ENCODE measurements at regions not wholly inside any gene's neighbourhood (a gene's known extent, or its start where the extent isn't known, plus 50 kb on each side); places are given as distances from the start of the nearest gene placed in this dataset.
"Not testable (repeated sequence)": the region's sequence is repeated elsewhere in the genome, so short reads cannot be mapped to it uniquely, and the experiment has no call there.

GRCh38 chr3:28575746-28576613 is 227.4 kb upstream of the AZI2 start:
- DNase-seq: no peak

- no peak for DNase-seq
These were observed 228.1 kb upstream of the AZI2 start for GRCh38 chr3:28576614-28577200.

GRCh38 chr3:28577941-28578500 is 229.4 kb upstream of the AZI2 start:
- no peak for DNase-seq

GRCh38 chr3:28586325-28586724 is 237.7 kb upstream of the AZI2 start:
- no peak for DNase-seq

GRCh38 chr3:28587723-28588122 is 239.1 kb upstream of the AZI2 start:
- no peak for DNase-seq

GRCh38 chr3:28590216-28590615 is 241.6 kb upstream of the AZI2 start:
- DNase-seq: no peak

GRCh38 chr3:28590860-28591259 is 242.2 kb upstream of the AZI2 start:
- DNase-seq: no peak

- DNase-seq: no peak
These were observed 246.7 kb upstream of the AZI2 start for GRCh38 chr3:28595372-28595771.

GRCh38 chr3:28597452-28597851 is 248.8 kb upstream of the AZI2 start:
- no peak for DNase-seq

- no peak for DNase-seq
These were observed 249.5 kb upstream of the AZI2 start for GRCh38 chr3:28598165-28598564.

- DNase-seq: no peak
These were observed 252.7 kb upstream of the AZI2 start for GRCh38 chr3:28601291-28601690.

- DNase-seq: no peak
These were observed 257.7 kb upstream of the AZI2 start for GRCh38 chr3:28606283-28606682.

GRCh38 chr3:28612232-28612631 is 263.6 kb upstream of the AZI2 start:
- no peak for DNase-seq

GRCh38 chr3:28613511-28614106 is 265.0 kb upstream of the AZI2 start:
- DNase-seq: no peak

GRCh38 chr3:28615071-28615470 is 266.4 kb upstream of the AZI2 start:
- no peak for DNase-seq

- DNase-seq: no peak
These were observed 267.3 kb upstream of the AZI2 start for GRCh38 chr3:28615971-28616370.

- DNase-seq: no peak
These were observed 269.2 kb upstream of the AZI2 start for GRCh38 chr3:28617821-28618220.

- DNase-seq: no peak
These were observed 274.5 kb upstream of the AZI2 start for GRCh38 chr3:28623106-28623505.

GRCh38 chr3:28624084-28624483 is 275.5 kb upstream of the AZI2 start:
- no peak for DNase-seq

- DNase-seq: not testable (repeated sequence)
These were observed 279.2 kb upstream of the AZI2 start for GRCh38 chr3:28627843-28628242.

- DNase-seq: no peak
These were observed 285.4 kb upstream of the AZI2 start for GRCh38 chr3:28634019-28634418.

GRCh38 chr3:28637742-28638141 is 289.1 kb upstream of the AZI2 start:
- no peak for DNase-seq

GRCh38 chr3:28645149-28645548 is 296.5 kb upstream of the AZI2 start:
- no peak for DNase-seq

- no peak for DNase-seq
These were observed 297.8 kb upstream of the AZI2 start for GRCh38 chr3:28646435-28646834.
